AG08396 (cell line): ENCODE measurements at regions not wholly inside any gene's neighbourhood (a gene's known extent, or its start where the extent isn't known, plus 50 kb on each side); places are given as distances from the start of the nearest gene placed in this dataset.

Experiments used
- DNase-seq: peaks from one replicate; pipeline ENCODE4 v3.0.0; 2012; ENCODE audit warnings: low spot score, mixed read lengths

GRCh38 chr6:150537893-150538292 is 61.8 kb upstream of the PLEKHG1 start:
- DNase-seq = no peak

- no peak for DNase-seq
Measured at GRCh38 chr6:150539111-150539510, 60.6 kb upstream of the PLEKHG1 start.

GRCh38 chr6:150539568-150539967 is 60.1 kb upstream of the PLEKHG1 start:
- no peak for DNase-seq

DNA sequence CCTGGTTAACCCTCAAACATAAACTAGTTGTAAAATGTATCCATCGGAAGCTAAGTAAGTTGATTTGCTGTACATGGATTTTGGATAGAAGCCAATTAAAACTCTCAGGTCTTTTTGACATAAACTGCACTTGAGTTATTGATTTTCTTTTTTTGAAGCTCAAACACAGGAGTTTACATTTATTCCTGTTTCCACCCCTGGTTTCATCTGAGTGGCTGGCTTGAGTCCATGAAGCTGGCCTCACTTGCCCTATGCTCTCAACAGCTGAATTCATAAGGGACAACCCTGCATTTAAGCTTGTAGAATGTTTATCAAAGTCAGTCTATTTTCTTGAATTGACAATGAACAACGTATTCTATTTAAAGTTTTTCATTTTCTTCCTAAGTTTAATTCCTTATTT is 58.1 kb upstream of the PLEKHG1 start:
- DNase-seq = no peak

DNA sequence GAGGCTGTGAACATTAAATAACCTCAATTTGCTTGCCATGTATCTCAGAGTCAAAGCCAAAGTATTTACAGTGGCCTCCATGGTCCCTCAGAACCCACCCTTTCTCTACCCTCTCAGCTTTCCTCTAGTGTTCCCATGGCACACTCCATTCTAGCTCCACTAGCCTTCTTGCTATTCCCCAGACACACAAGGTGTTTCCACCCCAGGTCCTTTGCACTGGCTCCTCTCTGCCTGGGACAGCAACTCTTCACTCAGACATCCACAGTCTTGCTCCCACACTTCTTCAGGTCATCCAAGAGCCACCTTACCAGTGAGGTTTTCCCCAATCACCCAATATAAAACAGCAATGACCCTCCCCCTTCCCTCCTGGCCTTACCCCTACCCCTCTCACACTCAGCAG is 56.5 kb upstream of the PLEKHG1 start:
- no peak for DNase-seq

GRCh38 chr6:150544793-150545192 is 54.9 kb upstream of the PLEKHG1 start:
- no peak for DNase-seq

- no peak for DNase-seq
Measured at GRCh38 chr6:150546457-150546856, 53.2 kb upstream of the PLEKHG1 start.

DNA sequence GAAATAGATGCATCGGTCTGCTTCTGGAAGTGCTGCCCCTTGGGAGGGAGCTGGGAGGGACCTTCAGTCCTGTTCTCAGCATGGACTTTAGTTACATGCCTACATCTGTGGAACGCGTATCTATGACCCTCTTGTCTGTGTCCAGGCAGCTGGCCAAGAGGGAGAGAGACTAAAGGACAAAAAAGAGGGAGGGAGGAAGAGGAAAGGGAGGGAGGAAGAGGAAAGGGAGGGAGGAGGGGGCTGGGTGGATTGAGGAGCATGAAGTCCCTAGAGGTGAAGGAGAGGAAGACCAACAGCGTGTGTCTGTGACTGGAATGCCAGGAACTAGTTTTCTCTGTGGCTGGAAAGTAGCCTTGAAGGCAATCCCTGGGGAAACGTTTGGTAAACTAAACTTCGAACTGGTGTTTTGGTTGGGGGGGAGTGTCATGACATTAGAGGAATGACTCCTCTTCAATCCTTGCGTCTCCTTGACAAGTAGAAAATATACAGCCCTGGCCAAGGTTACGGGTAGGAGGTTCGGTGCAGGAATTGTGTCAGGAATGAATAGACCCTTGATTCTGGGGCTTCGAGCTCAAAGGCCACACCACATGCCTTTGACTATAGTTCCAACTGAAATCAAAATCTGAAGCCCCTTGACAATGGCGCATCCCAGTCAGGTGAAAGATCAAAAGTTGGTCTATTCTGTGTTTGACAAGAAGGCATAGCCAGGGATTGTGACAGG is 52.0 kb upstream of the PLEKHG1 start:
- DNase-seq = no peak

DNA sequence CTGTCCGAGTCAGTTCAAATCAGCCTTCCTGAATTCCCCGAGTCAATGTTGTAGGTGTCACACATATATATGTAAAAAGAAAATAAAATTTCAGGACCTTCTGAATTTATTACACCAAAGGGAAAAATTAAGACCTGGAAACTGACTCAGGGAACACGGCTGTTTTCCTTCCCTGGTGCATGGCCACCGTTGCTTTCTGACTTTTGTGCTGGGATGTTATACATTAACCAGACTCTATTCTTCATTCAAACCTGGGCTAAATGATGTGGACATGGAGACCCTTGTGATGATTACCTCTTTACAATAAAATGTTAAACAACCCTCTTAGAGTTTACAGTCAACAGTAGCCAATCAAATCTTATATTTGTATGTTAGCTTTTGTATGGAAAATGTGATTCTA is 51.4 kb upstream of the PLEKHG1 start:
- no peak for DNase-seq

DNA sequence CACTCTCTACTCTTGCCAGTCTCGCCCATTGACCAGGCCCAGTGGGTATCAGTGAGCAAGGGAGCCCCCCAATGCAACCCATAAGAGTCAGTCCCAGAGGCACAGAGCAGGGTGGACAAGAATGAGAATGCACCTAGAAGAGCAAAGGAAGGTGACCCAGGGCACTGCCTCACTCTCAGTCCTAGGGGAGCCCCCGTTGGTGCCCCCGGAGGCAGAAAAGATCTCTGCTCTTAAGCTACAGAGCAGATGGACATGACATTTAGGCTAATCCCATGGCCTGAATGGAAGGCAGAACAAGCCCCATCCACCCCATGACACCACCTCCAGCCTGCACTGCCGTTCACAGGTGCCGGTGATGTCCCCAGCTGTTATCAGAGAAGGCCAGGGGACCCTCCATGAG is 50.7 kb upstream of the PLEKHG1 start:
- DNase-seq = no peak

GRCh38 chr6:150549674-150550101 is 50.0 kb upstream of the PLEKHG1 start:
- DNase-seq = no peak
